ENCODE measurements at regions not wholly inside any gene's neighbourhood (a gene's known extent, or its start where the extent isn't known, plus 50 kb on each side); places are given as distances from the start of the nearest gene placed in this dataset.
"Not testable (repeated sequence)": the region's sequence is repeated elsewhere in the genome, so short reads cannot be mapped to it uniquely, and the experiment has no call there.

GRCh38 chr3:107470496-107470895, 52.3 kb upstream of the BBX start:
- DNase-seq = not testable (repeated sequence)
